ENCODE measurements at regions not wholly inside any gene's neighbourhood (a gene's known extent, or its start where the extent isn't known, plus 50 kb on each side); places are given as distances from the start of the nearest gene placed in this dataset.

DNA sequence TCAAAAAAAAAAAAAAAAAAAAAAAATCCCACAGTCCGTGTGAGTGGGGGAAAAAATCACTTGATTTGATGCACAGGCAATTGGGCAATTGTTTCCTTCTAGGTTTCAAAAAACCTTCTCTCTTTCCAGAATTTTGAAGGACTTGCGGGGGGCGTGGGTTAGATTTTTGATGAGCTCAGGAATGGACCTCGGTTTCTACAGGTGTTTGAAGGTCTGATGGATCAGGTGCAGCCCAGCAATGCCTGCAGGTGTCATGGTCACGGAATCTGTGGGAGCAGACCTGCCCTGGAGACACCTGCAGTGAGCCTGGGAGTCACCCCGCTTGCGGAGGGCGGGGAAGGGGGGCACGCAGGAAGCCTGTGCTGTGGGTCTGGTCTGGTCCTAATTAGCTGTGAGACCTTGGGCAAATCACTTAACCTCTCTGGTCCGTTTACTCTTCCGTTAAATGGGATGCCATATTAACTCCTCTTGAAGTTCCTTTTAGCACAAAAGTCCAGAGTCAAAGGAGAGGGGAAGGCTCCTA is 174.2 kb downstream of the IRF8 start:
- no peaks in the 10 kb centered on the region for H3K36me3 Mint-ChIP-seq
- Histone ChIP-seq H2AFZ (ENCODE audit: insufficient read depth, low read depth, low read length, poor library complexity, severe bottlenecking) (no peak overlapping the region), H3K27me3 (ENCODE audit: control insufficient read depth in 2 of 2, insufficient read depth in 2 of 2, low read length in 2 of 2) (peaks cover 0 to 10% of the 10 kb centered on the region in 2 donors), H3K4me1 (ENCODE audit: control insufficient read depth in 1 of 2, insufficient read depth in 2 of 2, low read length in 2 of 2) (no peaks in the 10 kb centered on the region), H3K9ac (ENCODE audit: insufficient read depth, low read length, poor library complexity, severe bottlenecking) (no peak overlapping the region), H3K79me2 (ENCODE audit: insufficient read depth, low read length) (no peaks in the 10 kb centered on the region), H3K36me3 (replicated peaks in 1 of 2; ENCODE audit: control insufficient read depth in 1 of 2, insufficient read depth in 2 of 2, low read length in 2 of 2) (no peaks in the 10 kb centered on the region), H3K4me2 (replicated peaks; ENCODE audit: extremely low read depth, low read length, poor library complexity, severe bottlenecking) (no peak overlapping the region), H3K27ac (ENCODE audit: low read depth in 1 of 2, low read length in 2 of 2) (no peak overlapping the region), H3K4me3 (replicated peaks in 1 of 3; ENCODE audit: low read depth in 2 of 3, low read length in 3 of 3) (no peak overlapping the region), H4K20me1 (ENCODE audit: insufficient read depth, low read length) (no peaks in the 10 kb centered on the region), H3K9me3 (replicated peaks in 1 of 2; ENCODE audit: control insufficient read depth in 1 of 2, insufficient read depth in 1 of 2, low read length in 2 of 2) (no peaks in the 10 kb centered on the region)
- H3K27me3 Mint-ChIP-seq (ENCODE audit: low read depth in 3 of 3) = peaks cover 21 to 29% (median 24%) of the 10 kb centered on the region in 3 donors
- H3K9me3 Mint-ChIP-seq = peaks cover 0 to 2% (median 0%) of the 10 kb centered on the region in 7 donors
- 85% methylated on average over 5 of the region's 11 CpGs for WGBS (ENCODE audit: insufficient coverage)
- no peaks in the 10 kb centered on the region for H3K4me1 Mint-ChIP-seq
- no peak for DNase-seq
- H3K27ac Mint-ChIP-seq = peak overlapping the region in 1 of 7 donors; percentile 23
- H3K4me3 Mint-ChIP-seq = no peak overlapping the region
- TF ChIP-seq, protein P1, sequence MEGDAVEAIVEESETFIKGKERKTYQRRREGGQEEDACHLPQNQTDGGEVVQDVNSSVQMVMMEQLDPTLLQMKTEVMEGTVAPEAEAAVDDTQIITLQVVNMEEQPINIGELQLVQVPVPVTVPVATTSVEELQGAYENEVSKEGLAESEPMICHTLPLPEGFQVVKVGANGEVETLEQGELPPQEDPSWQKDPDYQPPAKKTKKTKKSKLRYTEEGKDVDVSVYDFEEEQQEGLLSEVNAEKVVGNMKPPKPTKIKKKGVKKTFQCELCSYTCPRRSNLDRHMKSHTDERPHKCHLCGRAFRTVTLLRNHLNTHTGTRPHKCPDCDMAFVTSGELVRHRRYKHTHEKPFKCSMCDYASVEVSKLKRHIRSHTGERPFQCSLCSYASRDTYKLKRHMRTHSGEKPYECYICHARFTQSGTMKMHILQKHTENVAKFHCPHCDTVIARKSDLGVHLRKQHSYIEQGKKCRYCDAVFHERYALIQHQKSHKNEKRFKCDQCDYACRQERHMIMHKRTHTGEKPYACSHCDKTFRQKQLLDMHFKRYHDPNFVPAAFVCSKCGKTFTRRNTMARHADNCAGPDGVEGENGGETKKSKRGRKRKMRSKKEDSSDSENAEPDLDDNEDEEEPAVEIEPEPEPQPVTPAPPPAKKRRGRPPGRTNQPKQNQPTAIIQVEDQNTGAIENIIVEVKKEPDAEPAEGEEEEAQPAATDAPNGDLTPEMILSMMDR (IDR thresholded peaks at IDR 0.05) = peak; percentile 69
- intact Hi-C loops (cut with micrococcal nuclease) = no loop called here

DNA sequence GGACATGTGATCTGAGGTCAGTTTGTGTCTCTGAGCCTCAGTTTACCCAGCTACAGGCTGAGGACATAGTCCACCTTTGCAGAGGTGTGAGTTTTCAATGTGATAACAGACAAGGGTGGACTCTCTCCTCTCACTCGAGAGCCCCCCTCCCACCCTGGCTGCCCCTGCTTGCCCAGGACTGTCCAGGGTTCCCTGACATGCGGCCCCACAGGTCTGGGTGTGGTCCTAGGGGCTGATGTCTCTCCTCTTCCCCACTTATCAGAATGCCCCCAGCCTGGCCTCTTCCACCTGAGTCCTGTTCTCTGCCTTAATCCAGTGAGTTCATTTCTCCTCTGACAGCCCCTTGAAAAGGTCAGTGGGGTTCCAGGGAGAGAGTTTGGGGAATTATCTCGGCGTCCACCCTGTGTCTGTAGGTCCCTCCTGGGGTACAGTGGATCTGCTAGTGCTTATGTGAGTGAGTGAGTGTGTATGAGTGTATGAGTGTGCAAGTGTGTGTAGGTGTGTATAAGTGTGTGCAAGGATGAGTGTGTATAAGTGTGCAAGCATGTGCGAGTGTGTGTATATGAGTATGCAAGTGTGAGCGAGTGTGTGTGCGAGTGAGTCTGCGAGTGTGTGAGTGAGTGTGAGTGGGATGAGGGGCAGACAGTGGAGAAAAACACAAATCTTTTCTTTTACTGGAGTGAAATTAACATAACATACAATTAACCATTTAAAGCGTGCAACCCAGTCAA is 175.0 kb downstream of the IRF8 start:
- Histone ChIP-seq H3K4me2 (replicated peaks; ENCODE audit: extremely low read depth, low read length, poor library complexity, severe bottlenecking) (no peak overlapping the region), H2AFZ (ENCODE audit: insufficient read depth, low read depth, low read length, poor library complexity, severe bottlenecking) (no peak overlapping the region), H3K36me3 (replicated peaks in 1 of 2; ENCODE audit: control insufficient read depth in 1 of 2, insufficient read depth in 2 of 2, low read length in 2 of 2) (no peaks in the 10 kb centered on the region), H3K9me3 (replicated peaks in 1 of 2; ENCODE audit: control insufficient read depth in 1 of 2, insufficient read depth in 1 of 2, low read length in 2 of 2) (no peaks in the 10 kb centered on the region), H3K9ac (ENCODE audit: insufficient read depth, low read length, poor library complexity, severe bottlenecking) (no peak overlapping the region), H3K4me1 (ENCODE audit: control insufficient read depth in 1 of 2, insufficient read depth in 2 of 2, low read length in 2 of 2) (no peaks in the 10 kb centered on the region), H3K79me2 (ENCODE audit: insufficient read depth, low read length) (no peaks in the 10 kb centered on the region), H4K20me1 (ENCODE audit: insufficient read depth, low read length) (no peaks in the 10 kb centered on the region), H3K27me3 (ENCODE audit: control insufficient read depth in 2 of 2, insufficient read depth in 2 of 2, low read length in 2 of 2) (peaks cover 0 to 10% of the 10 kb centered on the region in 2 donors), H3K4me3 (replicated peaks in 1 of 3; ENCODE audit: low read depth in 2 of 3, low read length in 3 of 3) (no peak overlapping the region), H3K27ac (ENCODE audit: low read depth in 1 of 2, low read length in 2 of 2) (no peak overlapping the region)
- DNase-seq = no peak
- Mint-ChIP-seq H3K27me3 (ENCODE audit: low read depth in 3 of 3) (peaks cover 21 to 25% (median 24%) of the 10 kb centered on the region in 3 donors), H3K9me3 (peaks cover 0 to under 1% (median 0%) of the 10 kb centered on the region in 7 donors), H3K4me3 (no peak overlapping the region), H3K4me1 (no peaks in the 10 kb centered on the region), H3K27ac (peak overlapping the region in 1 of 7 donors; percentile 23), H3K36me3 (no peaks in the 10 kb centered on the region)
- intact Hi-C loops (cut with micrococcal nuclease) = no loop called here
- 94% methylated on average over 5 of the region's 9 CpGs for WGBS (ENCODE audit: insufficient coverage)
- TF ChIP-seq, protein P1 (IDR thresholded peaks at IDR 0.05) = no peak
